HG02870 (cell line): ENCODE measurements at regions not wholly inside any gene's neighbourhood (a gene's known extent, or its start where the extent isn't known, plus 50 kb on each side); places are given as distances from the start of the nearest gene placed in this dataset.

Experiments used
- ATAC-seq: cut with Tn5 transposase; IDR thresholded peaks from one replicate; pipeline ENCODE4 v1.9.1; 2021; ENCODE audit warnings: mild to moderate bottlenecking, moderate library complexity; ENCODE audit not compliant: unreplicated experiment

DNA sequence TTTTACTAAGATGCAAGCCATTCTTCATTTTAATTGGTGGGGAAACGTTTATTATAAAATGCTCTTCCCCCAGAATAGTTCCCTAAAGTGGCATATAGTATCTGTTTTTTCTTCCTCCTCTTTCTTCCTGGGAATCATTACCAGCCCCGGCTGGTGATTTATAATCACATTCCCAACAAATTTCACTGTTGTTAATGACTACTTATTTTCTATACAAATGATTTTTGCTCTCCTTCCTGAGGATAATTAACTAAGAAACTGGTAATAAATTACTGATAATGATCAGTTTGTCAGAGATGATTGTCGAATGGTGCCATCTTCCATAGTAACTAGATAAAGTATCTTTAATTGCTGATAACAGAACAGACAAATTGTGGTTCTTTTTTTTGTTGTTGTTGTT lies 785.5 kb upstream of the RBFOX1 start:
- no peak for ATAC-seq

DNA sequence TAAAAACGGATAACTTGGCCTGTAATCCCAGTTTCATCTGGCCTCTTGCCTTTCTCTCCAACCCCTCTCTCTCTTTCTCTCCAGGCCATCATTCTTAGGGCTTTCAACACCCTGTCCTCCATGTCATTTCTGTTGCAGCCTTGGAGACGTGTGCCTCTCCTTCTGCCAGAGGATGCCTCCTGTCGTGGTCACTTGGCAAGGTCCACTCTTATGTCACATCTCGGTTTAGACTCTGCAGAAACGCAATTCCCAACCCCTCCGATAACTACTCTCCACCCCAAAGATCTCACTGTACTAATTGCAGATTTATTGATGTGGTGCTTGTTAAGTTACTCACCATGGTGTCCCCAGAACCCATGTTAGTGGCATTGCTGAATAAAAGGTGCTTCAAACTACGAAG lies 787.3 kb upstream of the RBFOX1 start:
- ATAC-seq = no peak

DNA sequence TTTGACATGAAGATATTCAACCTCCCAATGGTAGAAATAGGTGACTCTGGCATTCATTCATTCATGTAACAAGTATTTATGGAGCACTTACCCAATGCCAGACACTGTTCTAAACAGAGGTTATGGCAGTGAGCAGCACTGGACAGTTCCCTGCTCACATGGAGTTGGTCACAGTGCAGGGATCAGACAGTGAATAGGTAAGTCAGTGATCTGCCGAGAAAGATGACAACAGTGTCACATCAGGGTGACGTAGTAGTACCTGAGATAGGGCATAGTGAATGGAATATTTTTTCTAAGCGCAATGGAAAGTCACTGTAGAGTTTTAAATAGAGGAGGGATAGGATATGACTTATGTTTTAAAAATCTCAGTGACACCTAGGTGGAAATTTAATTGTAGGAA lies 791.4 kb upstream of the RBFOX1 start:
- no peak for ATAC-seq

DNA sequence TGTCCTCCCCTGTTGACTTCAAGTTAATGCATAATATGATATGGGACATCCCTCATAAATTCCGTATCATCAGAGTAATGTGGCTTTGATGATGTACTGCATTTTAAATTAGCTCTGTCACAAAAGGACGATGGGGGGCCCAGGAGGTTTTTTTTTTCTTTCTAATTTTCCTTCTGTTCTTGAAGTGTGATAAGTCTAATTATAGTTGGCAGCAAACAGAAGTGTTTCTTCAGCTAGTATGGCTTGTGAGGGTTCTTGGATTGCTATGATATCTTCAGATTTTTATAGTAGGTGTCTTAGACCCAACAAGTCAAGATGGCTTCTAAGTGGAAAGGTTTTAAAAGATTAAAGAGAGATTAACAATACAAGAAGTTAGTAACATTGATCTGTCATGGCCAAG lies 796.2 kb upstream of the RBFOX1 start:
- ATAC-seq = no peak

DNA sequence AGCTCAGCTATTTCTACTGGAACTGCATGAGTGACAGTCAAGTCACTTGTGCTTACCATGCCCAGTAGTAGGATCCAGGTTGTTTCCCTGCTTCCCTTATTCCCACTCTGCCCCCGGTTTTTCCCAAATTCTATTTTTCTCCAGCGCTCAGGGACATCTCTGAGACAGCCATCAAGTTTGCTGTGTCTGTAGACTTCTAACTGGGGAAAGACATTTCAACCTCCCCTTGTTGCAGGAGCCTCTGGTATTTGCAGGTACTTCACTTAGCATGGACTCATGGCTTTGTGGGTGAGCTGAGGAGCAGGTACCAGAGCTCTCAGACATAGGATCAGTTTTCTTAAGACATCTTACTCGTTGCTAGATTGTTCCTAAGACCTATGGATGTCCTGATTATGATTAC lies 801.6 kb upstream of the RBFOX1 start:
- ATAC-seq = no peak

DNA sequence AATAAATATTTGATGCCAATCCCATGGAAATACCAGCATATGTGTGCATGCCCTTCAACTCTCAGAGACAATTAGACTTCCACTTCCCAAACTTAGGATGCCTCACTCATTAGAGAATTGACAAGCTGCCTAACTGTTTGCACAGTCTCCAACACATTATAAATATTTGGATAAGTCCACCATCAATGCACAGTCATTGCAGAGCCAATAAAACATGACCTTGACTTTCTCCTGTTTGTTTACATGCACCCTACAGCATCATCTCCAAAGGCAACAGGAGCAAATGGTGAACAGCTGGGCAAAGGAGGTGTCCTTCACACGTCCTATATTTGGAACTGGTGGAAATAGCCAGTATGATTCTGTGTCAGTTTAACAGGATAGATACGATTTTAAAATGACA lies 804.4 kb upstream of the RBFOX1 start:
- no peak for ATAC-seq

DNA sequence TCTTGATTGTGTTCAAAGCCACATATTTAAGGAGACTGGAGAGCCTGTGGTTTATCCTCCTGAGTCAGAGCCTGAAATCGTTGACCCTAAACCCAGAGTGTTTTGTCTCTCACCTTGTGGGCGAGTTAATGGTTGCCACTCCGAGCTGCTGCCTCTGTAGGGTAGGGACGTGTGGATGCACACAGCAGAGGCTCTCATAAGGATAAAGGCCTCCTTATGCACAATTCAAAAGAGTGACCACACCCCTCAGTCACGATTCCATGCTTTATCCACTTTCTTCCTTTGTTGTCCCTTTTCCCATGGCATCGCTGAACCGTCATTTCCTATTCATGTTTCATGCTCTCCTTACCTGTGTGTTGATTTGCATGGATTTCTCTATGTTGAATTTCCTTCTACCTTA lies 805.0 kb upstream of the RBFOX1 start:
- ATAC-seq = no peak

DNA sequence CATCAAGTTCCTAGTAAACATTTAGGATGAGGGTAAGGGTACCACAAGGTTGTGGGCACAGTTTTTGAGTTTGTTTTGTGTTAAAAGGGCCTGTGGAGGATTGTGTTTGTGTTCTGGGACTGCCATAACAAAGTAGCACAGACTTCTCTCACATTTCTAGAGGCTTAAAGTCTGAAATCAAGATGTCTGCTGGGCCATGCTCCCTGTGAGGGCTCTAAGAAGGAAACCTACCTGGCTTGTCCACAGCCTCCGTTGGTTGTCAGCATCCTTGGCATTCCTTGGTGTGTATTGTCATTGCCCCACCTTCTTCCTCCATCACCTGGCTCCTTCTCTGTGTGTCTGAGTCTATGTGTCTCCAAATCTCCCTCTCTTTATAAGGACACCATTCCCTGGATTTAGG lies 808.1 kb upstream of the RBFOX1 start:
- ATAC-seq = no peak

DNA sequence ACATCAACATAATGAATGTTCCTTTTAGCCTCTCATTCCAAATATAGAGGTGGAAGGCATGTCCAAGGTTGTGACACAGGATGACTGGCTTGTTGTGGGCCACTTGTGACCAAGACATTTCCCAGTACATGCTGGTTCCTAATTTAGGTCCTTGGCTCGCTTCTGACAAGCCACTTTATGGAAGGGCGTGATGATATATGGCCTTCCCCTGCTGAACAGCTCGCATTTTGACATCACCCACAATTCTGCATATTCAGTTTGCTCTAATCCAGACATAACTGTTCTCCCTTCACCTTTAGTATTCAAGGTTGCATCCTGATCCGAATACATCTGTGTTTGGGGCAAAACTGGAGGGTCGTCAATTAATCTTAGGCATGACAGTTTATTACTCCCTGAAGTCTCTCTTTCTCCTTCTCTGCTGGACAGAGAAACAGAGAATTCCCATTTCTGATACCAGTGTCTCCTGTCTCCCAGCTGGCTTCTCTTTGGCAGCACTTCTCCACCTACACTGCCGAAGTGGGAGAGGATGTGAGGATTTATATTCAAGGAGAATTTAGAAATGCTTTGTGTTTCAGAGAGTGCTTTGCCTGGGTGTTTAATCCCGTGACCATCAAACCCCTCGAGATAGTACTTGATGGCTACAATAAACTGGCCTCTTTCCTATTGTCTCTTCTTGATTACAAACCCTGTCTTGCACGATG lies 815.5 kb upstream of the RBFOX1 start:
- ATAC-seq = no peak

DNA sequence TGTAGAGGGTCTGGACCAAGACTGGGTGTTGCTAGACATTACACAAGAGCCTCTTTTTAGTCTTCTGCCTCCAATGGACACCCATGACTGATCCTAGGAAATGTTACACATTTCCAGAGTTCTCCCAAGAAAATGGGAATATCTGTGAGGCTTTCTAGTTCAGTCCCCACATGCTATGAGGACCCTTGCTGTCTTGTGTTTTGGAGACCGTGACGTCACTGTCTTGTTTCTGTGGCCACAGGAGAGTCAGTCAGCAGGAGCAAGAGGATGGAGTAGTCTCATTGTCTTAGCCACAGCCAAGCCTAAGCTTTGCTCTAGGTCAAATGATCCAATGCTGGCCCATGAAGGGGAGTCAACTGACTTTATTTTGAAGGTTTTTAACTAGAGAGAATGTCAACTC lies 820.1 kb upstream of the RBFOX1 start:
- no peak for ATAC-seq

DNA sequence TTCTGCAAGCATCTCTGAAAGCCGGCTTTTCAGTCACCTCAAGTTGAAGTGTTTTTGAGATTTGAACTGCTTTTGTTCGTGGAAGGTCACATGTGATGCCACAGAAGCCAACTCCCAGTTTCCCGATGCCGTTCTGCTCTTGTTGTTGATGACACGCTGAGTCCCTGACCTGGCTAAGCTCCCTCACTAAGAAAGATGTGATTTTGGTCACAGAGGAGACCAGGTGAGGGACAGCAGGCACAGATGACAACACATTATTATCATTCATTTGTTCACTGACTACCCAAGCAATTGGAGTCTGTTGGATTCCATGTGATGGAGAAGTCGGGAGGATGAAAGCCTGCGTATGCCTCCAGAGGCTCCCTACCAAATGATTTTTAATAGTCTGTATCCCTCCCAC lies 822.4 kb upstream of the RBFOX1 start:
- ATAC-seq = no peak

DNA sequence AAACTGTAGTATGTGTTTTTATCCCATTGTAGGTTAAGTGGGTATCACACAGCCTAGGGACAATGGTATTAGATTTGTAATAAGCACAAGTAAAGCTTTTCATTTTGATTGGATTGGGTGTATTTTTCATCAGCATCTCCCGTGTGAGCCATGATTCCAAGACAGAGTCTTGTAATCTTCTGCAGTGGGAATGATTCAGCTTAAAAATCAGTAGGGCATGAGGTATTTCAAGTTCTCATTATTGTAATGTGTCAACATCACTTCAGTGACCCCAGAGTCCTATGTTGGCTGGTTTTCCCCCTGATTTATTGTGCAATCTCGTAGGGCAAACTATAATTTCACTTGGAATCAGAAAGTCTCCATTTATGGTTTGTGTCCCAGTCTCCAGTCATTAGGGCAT lies 833.2 kb upstream of the RBFOX1 start:
- ATAC-seq = no peak

DNA sequence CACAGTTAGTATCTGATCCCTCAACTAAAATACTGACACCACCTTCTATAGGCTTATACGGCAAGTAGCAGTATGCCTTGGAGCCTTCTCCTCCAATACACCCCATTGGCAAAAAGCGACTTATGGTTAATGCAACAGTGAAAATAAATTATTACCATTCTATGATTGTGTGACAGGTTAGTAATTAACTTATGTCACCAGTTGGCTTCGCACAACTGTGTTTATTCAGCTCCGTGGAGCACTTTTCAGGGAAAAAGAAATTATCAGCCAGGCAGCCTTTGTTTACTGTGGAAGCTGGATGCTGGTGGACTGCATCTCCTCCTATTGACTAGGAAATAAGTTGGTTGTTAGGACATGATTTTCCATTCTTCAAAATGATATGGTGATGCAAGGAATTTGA lies 833.8 kb upstream of the RBFOX1 start:
- no peak for ATAC-seq

DNA sequence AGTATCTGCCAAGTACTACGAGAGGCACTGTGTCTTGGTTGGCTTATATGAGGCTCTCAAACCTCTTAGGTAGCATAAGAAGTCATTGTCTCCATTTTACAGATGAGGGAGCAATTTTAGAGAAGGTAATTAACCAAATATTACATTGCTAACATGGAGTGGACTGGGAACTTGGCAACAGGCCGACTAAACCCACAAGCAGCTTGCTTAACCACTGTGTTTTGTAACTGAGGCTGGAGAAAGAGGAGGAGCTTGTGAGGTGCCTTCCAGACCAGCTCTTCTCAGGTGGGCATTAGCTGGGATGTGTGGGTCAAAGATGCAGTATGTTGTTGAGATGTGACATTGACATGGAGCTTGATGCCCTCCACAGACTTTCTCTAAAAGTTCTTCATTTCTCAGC lies 835.6 kb upstream of the RBFOX1 start:
- ATAC-seq = no peak

DNA sequence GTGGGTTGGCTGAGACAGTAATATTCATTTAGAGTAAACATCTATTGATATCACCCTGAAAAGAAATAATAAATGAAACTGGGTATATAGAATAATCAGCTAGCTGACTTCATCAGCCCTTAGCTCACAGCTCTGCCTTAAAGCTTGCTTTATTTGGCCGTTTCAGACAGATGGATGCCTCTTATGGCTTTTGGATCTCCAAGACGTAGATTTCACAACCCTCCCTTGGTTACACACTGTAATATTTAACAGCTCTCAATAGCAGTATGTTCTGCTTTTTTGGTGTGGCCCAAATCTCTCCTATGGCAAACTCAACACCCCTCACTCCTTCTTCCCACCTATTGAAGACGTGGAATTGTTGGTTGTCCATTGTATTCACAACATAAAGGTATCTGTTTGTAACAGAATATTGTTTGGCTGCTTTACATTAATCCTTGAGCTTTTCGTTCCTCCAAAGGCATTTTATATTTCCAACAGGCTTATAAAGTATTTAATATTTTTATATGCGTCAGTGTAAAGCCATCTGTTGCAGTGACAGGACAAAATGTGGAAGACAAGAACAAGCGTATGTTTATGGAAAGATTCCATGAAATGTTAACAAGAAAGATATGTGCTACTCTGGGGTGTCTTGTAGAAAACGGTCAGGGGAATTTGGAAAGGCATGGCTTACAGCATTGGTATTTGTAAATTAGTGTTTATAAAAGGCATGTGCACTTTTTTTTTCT lies 837.0 kb upstream of the RBFOX1 start:
- no peak for ATAC-seq

DNA sequence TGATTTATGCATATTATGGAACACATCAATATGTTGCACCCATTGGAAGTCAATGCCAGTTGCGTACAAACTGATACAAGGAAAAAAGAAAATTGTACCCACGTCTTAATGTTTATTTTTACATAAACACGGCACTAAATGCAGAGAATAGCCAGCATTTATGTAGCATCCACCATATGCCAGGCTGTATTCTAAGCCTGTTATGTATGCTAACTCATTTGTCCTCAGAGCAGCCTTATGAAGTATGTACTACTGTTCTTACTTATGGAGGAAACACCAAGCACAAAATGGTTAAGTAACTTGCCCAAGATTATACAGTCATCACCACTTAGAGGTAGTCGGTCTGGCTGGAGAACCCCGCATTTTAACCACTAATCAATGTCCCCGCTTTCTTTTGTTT lies 837.9 kb upstream of the RBFOX1 start:
- no peak for ATAC-seq

DNA sequence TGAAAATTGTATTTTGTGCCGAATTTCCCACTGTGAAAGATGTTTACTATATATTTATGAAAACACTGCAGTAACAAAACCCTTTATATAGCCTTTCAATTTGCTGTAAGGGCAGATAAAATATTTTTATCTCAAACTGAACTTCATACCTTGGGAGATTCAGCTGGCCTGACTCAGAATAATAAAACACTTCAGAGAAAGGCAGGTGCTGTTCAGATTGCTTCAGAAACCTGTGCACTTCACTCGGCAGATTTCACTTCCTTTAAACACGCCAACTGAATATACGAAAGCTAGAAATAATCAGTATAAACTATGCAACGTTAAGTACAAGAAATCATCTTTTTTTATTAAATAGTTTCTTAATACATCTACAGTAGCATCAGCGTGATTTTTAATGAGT lies 839.1 kb upstream of the RBFOX1 start:
- no peak for ATAC-seq

DNA sequence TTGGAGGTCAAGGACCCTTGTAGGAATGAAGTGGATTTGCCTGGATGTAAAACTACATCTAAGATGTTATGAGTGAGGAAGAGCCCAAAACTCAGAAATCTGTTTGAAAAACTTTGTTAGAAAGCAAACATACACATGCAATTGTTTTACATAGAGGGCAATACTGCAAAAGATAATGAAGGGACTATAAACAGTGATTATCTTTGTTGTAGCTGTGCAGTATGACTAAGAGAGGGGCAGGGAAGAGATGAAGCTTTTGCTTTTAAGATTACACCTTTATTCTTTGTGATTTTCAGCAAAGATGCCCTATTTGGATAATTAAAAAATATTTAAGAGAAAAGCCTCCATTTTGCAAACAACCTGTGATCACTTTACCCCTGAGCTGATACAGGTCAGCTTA lies 839.9 kb upstream of the RBFOX1 start:
- ATAC-seq = no peak

DNA sequence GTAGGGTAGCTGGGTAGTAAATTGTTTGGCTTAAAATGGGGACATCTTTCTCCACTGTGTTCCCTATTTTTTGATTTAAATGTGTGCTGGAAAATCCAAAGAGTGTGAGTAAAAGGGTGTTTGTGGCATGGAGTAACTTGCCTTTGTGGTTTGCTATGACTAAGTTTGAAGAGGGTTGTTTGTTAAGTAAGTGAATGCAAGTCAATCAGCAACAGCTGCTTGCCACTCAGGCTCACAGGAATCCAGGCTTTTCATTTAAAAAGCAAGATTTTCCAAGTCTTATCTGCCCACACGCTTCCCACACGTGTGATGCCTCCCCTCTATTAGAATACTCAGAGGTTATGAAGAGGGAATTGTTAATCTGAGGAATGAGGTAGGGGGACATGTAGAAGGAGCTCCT lies 847.7 kb upstream of the RBFOX1 start:
- no peak for ATAC-seq

DNA sequence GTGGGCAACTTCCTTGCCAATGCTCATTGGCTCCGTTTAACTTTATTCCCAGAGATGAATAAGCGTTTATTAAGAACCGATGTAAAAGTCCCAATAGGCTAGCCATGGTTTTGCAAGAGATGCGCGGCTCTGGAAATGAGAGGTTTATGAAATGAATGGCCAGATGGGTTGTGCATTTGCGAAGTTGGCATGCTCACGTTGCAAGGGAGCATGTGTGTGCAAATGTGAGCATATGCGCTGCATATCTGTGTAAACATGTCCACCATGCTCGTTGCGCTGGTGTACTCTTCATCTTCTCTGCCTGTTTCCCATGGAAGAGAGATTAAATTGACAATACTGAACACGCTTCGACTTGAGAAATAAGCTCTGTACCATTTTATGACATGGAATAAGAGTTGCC lies 848.6 kb upstream of the RBFOX1 start:
- ATAC-seq = no peak

DNA sequence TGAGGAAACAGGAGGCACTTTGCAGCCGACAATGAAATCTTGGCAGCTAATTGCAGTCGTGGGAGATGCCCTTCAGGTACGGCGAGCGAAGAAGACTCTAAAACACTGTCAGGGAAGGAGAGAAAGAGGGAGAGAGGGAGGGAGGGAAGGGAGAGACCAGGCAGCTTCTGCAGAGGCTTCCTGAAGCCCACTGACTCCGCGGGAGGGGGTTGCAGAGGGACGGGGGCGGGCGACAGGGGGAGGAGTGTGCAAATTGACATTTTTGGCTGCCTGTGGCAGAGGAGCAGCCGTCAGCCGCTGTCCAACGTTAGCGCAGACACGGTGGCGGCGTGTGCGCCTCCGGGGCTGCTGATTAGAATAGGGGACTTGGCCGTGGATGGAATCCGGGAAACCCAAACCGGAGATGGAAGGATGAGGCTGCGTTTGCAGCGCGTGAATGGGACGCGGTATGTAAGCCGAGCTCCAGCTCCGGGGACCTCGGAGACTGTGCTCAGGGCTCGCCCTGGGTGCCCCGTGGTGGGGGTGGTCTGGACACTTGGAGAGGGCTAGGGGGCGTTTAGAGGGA lies 849.1 kb upstream of the RBFOX1 start:
- ATAC-seq = no peak

DNA sequence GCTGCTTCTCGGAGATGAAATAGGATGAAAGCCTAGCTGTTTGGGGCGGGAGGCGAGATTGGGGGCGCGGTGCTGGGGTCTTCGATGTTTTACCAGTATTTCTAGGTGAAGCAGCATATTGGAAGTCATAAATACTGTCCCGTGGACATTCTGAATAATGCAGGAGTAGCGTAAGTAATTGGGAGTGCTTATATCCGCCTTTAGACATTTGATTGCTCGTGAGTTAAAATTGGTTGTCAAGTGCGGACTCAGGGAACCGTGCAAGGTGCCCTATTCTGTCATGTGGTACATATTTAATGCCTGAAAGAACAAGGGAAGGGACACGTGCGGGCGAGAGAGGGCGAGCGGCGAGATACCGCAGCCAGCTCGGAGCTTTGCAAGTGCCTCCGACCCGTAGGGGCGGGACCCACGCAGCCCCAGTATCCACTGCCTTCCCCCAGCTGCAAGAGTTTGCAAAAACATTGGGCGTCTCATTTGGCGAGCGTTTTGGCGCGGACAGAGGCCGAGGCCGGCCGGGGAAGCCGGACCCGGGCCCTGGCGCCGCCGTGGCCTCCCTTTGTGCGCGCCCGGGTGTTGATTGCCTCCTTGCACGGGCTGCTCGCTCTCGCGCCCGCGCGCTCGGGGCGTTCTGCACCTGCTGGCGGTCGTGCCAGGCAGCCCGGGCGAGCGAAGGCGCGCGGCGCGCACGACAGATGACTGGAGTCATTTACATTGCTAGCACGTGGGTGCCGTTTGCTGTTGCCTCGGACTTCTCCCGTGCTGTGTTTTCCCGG lies 849.8 kb upstream of the RBFOX1 start:
- no peak for ATAC-seq
